Activated T-helper 1 cell treated with anti-CD3 and anti-CD28 coated beads, Interleukin-12 subunit alpha, Interleukin-12 subunit beta, Interleukin-2, Interleukin-4 antibody, amounts not matched to agents 30 ng/mL and 10 ng/mL and 1 ng/mL, durations not matched to agents 14 hours and 24 hours and 36 hours (primary cell): ENCODE measurements at regions not wholly inside any gene's neighbourhood (a gene's known extent, or its start where the extent isn't known, plus 50 kb on each side); places are given as distances from the start of the nearest gene placed in this dataset.

Source experiments
- DNase-seq: peaks from one replicate; pipeline ENCODE4 v3.0.0; 2021; ENCODE audit warnings: low spot score
- H3K27ac Mint-ChIP-seq: one replicate; pipeline ENCODE4 v1.8.0; 2021; ENCODE audit warnings: mild to moderate bottlenecking, mixed read lengths
- H3K27me3 Mint-ChIP-seq: one replicate; pipeline ENCODE4 v1.8.0; 2022; ENCODE audit warnings: mild to moderate bottlenecking, moderate library complexity, mixed read lengths; ENCODE audit not compliant: insufficient read depth
- H3K36me3 Mint-ChIP-seq: one replicate; pipeline ENCODE4 v1.8.0; 2021; ENCODE audit warnings: low read depth, mixed read lengths
- H3K4me1 Mint-ChIP-seq: one replicate; pipeline ENCODE4 v1.8.0; 2021; ENCODE audit warnings: low read depth, mixed read lengths
- H3K4me3 Mint-ChIP-seq: one replicate; pipeline ENCODE4 v1.8.0; 2021; ENCODE audit warnings: mild to moderate bottlenecking, moderate library complexity, mixed read lengths
- H3K9me3 Mint-ChIP-seq: one replicate; pipeline ENCODE4 v1.8.0; 2021; ENCODE audit warnings: mixed read lengths
- intact Hi-C: fragments of 100-400 bp; cut with micrococcal nuclease; formaldehyde crosslinking; loops from one replicate; pipeline ENCODE4 v1.15.1; 2024

DNA sequence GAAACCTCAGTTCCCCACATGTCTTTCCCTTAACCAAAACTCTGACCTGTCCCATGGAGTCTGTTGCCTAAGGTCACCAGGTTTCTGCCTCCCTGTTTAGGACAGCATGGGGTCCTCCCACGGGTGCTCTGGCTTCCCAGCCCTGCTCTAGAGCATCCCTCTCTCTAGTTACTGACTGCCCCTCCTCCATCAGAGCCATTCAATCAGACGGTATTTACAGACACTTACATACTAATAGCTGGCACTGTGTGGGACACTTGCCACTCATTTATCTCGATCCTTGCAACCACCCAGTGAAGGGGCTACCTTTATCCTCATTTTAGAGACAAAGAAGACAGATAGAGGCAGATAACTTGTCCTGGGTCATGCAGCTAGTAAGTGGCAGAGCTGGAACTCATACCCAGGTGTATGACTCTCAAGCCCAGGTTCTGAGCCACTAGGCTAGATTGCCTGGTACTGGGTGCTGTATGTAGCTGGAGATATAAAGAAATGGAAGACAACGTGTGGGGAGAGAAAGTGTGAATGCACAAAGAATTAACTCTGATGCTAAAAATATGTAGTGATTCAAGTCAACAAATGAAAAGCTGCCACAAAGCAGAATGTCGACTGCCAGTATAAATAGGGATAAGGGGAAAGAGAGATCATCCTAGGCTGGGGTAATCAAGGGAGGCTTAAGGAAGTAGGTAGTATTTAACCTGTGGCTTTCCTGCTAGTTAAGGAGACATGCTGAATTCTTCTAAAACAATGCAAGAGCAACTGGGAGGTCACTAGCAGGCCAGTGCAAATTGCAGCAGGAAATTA, 52.5 kb upstream of the PDE8B start:
- intact Hi-C loops: no loop called here
- Mint-ChIP-seq H3K4me3 (no peak overlapping the region), H3K36me3 (no peaks in the 10 kb centered on the region)

DNA sequence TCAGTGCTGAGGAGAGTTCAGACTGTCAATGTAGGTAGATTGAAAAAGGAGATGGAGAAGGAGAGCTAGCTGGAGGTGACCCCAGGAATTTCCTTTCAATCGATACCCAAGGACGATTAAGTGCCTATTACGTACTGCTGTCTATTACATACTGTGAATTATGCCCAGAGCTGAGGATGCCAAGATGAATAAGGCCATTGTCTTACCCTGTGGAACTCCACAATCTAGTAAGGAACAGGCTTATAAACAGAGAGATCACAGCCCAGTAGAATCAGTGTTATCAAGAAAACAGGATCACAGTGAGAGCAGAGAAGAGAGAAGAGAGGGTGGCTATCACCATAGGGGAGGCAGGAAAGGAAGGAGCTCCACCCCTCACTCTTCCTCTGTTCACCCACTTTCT, 54.1 kb upstream of the PDE8B start:
- no peak overlapping the region for H3K27ac Mint-ChIP-seq
- H3K36me3 Mint-ChIP-seq: no peaks in the 10 kb centered on the region
- peaks cover 16% of the 10 kb centered on the region for H3K4me1 Mint-ChIP-seq
- no peak overlapping the region for H3K4me3 Mint-ChIP-seq
- intact Hi-C loops: no loop called here
- H3K27me3 Mint-ChIP-seq: peaks cover 2% of the 10 kb centered on the region
- H3K9me3 Mint-ChIP-seq: no peaks in the 10 kb centered on the region
- no peak for DNase-seq

More for the DNA sequence above, 52.5 kb upstream of the PDE8B start:
- H3K4me1 Mint-ChIP-seq: peaks cover 16% of the 10 kb centered on the region
- no peaks in the 10 kb centered on the region for H3K9me3 Mint-ChIP-seq
- peaks cover 2% of the 10 kb centered on the region for H3K27me3 Mint-ChIP-seq
- no peak for DNase-seq
- H3K27ac Mint-ChIP-seq: no peak overlapping the region

DNA sequence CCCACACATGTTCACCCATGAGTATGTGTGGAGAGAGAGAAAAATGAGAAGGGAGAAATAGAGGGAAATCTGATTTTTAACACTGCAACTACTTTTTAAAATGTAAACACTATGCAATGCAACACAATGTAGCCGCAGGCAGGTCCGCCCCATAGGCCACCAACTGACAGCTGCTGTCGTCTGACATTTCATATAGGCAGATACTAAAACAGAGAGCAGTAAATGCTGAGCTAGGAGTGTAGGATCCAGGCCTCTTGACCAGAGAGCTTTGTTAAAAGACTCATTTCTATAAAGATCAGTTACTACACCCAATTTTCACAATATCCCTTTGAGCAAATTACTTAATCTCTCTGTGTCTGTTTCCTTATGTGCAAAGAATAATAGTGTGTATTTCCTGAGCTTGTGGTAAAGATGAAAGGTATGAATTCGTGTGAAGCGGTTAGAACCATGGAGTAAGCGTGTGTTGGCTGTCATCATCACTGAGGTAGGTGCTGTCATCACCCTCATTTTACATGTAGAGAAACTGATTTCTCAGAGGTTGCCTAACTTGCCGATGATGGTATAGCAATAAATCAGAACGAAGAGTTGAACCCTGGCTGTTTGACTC, 55.2 kb upstream of the PDE8B start:
- no peak for DNase-seq
- Mint-ChIP-seq H3K4me1 (peaks cover 16% of the 10 kb centered on the region), H3K27ac (no peak overlapping the region), H3K27me3 (peaks cover 5% of the 10 kb centered on the region), H3K36me3 (no peaks in the 10 kb centered on the region), H3K9me3 (no peaks in the 10 kb centered on the region), H3K4me3 (no peak overlapping the region)
- intact Hi-C loops: no loop called here

DNA sequence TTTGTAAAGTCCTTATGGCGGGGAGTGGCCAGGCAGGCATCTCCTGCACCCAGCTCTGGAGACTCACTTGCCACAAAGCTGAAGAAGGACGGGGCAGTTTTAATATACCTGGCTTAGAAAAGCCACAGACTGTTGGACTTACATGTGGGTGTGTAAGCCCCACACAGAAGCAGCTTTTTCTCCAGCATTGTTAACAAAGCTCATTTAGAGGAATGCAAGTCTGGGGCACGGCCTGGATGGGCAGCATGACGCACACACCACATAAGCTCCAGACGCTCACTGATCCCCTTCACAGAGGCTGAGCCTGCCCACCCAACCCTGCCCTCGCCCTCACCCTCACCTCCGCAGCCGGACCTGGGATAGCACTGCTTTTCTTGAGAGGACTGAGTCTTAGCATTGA, 58.0 kb upstream of the PDE8B start:
- Mint-ChIP-seq H3K4me1 (peaks cover 16% of the 10 kb centered on the region), H3K36me3 (no peaks in the 10 kb centered on the region), H3K27ac (no peak overlapping the region), H3K4me3 (no peak overlapping the region), H3K27me3 (peaks cover 7% of the 10 kb centered on the region), H3K9me3 (no peaks in the 10 kb centered on the region)
- DNase-seq: no peak
- intact Hi-C loops: no loop called here

DNA sequence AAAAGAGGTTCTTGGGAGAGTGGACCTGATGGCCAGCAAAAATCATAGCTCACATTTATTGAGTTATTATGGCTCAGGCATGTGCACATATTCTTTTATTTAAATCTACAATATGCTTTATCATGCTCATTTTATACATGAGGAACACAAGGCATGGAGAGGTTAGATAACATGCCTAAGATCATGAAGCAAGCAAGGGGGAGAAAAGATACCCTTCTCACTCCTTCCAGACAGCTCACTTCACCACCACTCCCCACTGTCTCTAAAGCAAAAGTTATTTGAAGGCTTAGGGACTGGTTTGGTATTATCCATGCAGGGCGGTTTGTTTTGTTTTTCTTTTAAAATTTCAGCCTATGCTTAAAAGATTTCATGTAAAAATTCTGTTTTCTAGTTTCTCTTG, 59.0 kb upstream of the PDE8B start:
- Mint-ChIP-seq H3K4me1 (peaks cover 19% of the 10 kb centered on the region), H3K9me3 (no peaks in the 10 kb centered on the region), H3K36me3 (no peaks in the 10 kb centered on the region), H3K4me3 (no peak overlapping the region), H3K27me3 (peaks cover 7% of the 10 kb centered on the region), H3K27ac (no peak overlapping the region)
- intact Hi-C loops: no loop called here
- DNase-seq: no peak

DNA sequence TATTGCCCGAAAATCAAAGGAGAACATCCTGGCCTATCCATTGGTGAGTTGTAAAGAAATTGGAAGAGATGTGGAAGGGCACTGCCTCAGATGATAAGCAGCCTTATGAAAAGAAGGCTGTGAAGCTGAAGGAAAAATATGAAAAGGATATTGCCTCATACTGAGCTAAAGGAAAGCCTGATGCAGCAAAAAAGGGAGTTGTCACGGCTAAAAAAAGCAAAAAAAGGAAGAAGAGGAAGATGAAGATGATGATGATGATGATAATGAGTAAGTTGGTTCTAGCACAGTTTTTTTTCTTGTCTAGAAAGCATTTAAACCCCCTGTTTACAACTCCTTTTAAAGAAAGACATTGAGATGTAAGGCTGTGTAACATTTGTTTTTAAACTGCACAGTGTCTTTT, 59.8 kb upstream of the ZBED3 start:
- Mint-ChIP-seq H3K4me1 (peaks cover 13% of the 10 kb centered on the region), H3K4me3 (no peak overlapping the region), H3K27me3 (peaks cover 13% of the 10 kb centered on the region), H3K9me3 (no peaks in the 10 kb centered on the region), H3K36me3 (no peaks in the 10 kb centered on the region), H3K27ac (no peak overlapping the region)
- DNase-seq: no peak
- intact Hi-C loops: loop anchor here (10.0 kb wide), 1 partner anchor 178 kb away; no protein-coding TSS in a partner anchor

DNA sequence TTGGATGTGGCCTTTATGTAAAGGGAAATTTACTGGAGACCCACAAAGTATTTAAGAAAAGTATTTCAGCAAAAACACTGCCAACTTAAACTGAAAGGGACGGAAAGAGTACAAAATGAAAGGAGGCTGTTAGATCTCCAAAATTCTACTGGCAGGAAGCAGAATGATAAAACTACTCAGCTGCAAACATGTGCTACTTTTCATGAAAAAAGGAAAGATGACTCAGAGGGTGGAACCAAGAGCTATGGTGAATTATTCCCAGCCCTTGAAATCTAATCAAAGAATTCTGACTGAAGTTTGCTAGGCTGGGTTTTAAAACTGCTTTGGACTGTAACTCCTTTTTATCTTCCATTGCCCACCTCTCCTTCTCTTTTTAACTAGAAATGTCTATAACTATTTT, 58.6 kb upstream of the ZBED3 start:
- Mint-ChIP-seq H3K27me3 (peaks cover 11% of the 10 kb centered on the region), H3K27ac (no peak overlapping the region), H3K36me3 (no peaks in the 10 kb centered on the region), H3K4me3 (no peak overlapping the region), H3K9me3 (no peaks in the 10 kb centered on the region), H3K4me1 (peaks cover 13% of the 10 kb centered on the region)
- intact Hi-C loops: loop anchor here (1.0 to 10.0 kb wide), 2 partner anchors 179 to 235 kb away; no protein-coding TSS in a partner anchor
- DNase-seq: no peak

DNA sequence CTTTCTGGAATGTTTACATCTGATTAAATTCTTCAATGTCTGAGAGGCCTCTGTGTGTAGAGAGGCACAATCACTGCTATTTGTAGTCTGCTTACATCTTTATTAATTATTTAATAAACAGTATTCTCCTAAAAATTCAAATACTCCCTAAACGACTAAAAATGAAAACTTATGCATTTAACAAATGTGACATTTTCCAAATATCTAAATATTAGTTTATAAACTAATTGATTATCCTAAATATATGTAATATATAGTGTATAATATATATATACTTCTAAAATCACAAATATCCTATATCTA, 57.7 kb upstream of the ZBED3 start:
- H3K27me3 Mint-ChIP-seq: peaks cover 7% of the 10 kb centered on the region

DNA sequence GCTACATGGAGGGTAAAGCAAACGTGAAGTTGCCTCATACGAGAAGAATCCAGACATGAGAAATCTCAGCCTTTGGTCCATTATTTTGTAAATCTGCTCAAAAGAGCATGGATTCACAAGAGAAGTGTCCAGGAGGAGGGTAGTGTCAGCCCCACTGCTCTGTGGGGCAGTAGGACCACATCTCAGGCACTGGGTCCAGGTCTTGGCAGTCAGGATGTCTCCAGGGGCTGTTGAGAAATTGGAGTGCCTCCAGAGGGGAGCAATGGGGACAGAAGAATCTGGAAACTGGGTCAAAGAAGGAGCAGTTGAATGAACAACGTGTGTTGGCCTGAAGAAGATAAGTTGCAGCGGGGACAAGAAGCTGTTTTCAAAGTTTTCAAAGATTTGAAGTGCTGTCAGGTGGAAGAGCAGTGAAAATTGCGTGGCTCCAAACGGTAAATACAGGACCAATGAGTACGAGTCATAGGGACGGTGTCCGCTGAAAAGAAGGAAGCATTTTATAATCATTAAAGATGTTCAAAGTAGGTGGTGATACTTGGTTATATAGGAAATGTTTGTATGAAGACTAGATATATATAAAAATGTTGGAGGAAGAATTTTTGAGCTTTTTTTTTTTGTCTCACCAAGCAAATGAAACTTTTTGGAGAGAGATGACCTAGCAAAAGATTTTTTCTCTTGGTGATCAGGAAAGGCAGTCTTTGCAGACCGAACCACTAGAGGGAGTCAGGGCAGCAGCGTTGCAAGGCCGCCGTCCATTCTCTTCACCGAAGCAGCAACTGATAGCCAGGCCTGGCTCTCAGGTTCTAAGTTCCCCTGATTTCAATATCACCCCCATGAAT, 57.1 kb upstream of the ZBED3 start:
- Mint-ChIP-seq H3K36me3 (no peaks in the 10 kb centered on the region), H3K27ac (no peak overlapping the region)
- intact Hi-C loops: loop anchor here (1.0 to 10.0 kb wide), 5 partner anchors 181 to 488 kb away; partner anchors contain the start of gene WDR41

More for the DNA sequence above, 57.7 kb upstream of the ZBED3 start:
- intact Hi-C loops: loop anchor here (1.0 to 10.0 kb wide), 6 partner anchors 180 to 488 kb away; partner anchors contain the start of gene WDR41
- peaks cover 13% of the 10 kb centered on the region for H3K4me1 Mint-ChIP-seq
- no peak overlapping the region for H3K4me3 Mint-ChIP-seq
- H3K36me3 Mint-ChIP-seq: no peaks in the 10 kb centered on the region
- no peak overlapping the region for H3K27ac Mint-ChIP-seq
- DNase-seq: no peak
- no peaks in the 10 kb centered on the region for H3K9me3 Mint-ChIP-seq

DNA sequence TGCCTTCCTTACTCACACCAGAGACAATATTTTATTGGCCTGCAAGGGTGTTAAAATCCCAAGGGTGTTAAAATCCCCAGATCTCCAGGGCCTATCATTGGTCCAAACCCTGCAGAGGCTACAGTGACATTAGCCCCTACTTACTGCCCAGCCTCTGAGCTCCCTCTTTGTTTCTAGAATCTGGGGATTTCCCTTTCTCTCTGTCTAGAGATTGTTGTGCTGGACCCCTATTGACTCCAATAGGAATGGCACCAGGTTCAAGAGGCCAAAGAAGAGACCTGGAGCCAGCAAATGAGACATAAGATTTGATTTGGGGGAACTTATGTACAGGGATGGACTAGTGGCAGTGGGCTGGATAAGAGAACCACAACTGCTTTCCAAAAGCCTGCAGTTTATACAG, 53.3 kb upstream of the ZBED3 start:
- H3K27ac Mint-ChIP-seq: no peak overlapping the region
- DNase-seq: no peak
- no peaks in the 10 kb centered on the region for H3K9me3 Mint-ChIP-seq
- H3K27me3 Mint-ChIP-seq: peaks cover 14% of the 10 kb centered on the region
- H3K4me1 Mint-ChIP-seq: peaks cover 3% of the 10 kb centered on the region
- no peaks in the 10 kb centered on the region for H3K36me3 Mint-ChIP-seq
- no peak overlapping the region for H3K4me3 Mint-ChIP-seq
- intact Hi-C loops: loop anchor here (5.0 to 10.0 kb wide), 2 partner anchors 184 to 492 kb away; no protein-coding TSS in a partner anchor

More for the DNA sequence above, 57.1 kb upstream of the ZBED3 start:
- H3K4me3 Mint-ChIP-seq: no peak overlapping the region
- peaks cover 8% of the 10 kb centered on the region for H3K27me3 Mint-ChIP-seq
- no peaks in the 10 kb centered on the region for H3K9me3 Mint-ChIP-seq
- DNase-seq: peak; percentile 30
- H3K4me1 Mint-ChIP-seq: peaks cover 13% of the 10 kb centered on the region

DNA sequence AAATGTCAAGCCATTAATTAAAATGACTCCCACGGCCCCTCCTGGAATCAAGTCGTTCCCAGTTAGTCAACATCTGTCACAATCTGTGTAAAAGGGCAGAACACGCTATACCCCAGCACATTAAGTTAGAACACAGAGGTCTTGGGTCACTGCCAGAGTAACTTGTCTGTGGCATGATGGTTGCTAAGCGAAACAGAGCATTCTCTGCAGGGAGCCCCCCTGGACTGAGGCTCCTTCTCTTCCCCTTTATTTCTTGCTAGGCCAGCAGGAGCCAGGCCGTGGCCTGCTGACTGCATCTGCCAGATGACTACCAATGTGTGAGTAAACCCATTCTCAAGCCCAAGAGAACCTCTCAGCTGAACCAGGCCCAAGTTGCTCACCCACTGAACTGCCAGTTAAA, 51.9 kb upstream of the ZBED3 start:
- H3K27ac Mint-ChIP-seq: no peak overlapping the region
- H3K4me1 Mint-ChIP-seq: no peaks in the 10 kb centered on the region
- no peak for DNase-seq
- no peaks in the 10 kb centered on the region for H3K36me3 Mint-ChIP-seq
- H3K9me3 Mint-ChIP-seq: no peaks in the 10 kb centered on the region
- no peak overlapping the region for H3K4me3 Mint-ChIP-seq
- intact Hi-C loops: no loop called here
- peaks cover 18% of the 10 kb centered on the region for H3K27me3 Mint-ChIP-seq
